ENCODE measurements at regions not wholly inside any gene's neighbourhood (a gene's known extent, or its start where the extent isn't known, plus 50 kb on each side); places are given as distances from the start of the nearest gene placed in this dataset.

DNA sequence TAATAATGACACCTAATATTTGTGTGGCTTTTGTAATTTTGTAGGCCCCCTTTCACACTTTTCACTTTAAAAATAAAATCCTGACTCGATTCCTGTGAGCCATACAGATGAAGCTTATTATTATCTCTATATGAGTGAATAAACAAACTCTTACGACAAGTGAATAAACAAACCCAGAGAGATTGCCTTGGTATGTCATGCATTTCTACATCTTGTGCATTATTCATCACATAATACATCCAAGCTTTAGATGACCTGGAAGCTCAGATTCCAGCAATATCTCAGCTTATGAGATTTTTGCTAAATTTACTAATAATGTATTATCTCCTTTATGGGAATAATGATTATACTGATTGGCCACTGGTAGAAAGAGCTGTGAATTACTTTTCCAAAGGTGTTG lies 248.2 kb downstream of the TBX18 start:
- no peak for TF ChIP-seq CTCF (IDR thresholded peaks at IDR 0.05; ENCODE audit: insufficient read depth in 1 of 2, low read depth in 1 of 2, low read length in 1 of 2, severe bottlenecking in 1 of 2, unreplicated experiment in 1 of 2)
- Histone ChIP-seq H3K9me3 (no peaks in the 10 kb centered on the region), H3K27me3 (replicated peaks; ENCODE audit: control insufficient read depth, insufficient read depth, low read length) (no peaks in the 10 kb centered on the region), H3K4me1 (peaks cover 30% of the 10 kb centered on the region), H3K4me3 (ENCODE audit: low read depth, low read length) (no peak overlapping the region), H3K36me3 (ENCODE audit: control insufficient read depth, insufficient read depth, low read length) (no peaks in the 10 kb centered on the region)
- no peaks in the 10 kb centered on the region for H3K9me3 Mint-ChIP-seq (ENCODE audit: unreplicated experiment)
- no peaks in the 10 kb centered on the region for H3K27me3 Mint-ChIP-seq (ENCODE audit: insufficient read depth, unreplicated experiment)
- BruUV-seq (replicated peaks) = no TSS peak
- H3K4me1 Mint-ChIP-seq (ENCODE audit: low read depth, unreplicated experiment) = peaks cover 15% of the 10 kb centered on the region
- intact Hi-C loops (cut with micrococcal nuclease; ENCODE audit: unreplicated experiment) = no loop called here
- no peaks in the 10 kb centered on the region for H3K36me3 Mint-ChIP-seq (ENCODE audit: insufficient read depth, unreplicated experiment)
- H3K4me3 Mint-ChIP-seq (ENCODE audit: unreplicated experiment) = no peak overlapping the region
- POLR2A ChIA-PET = no interaction called here
- H3K27ac Mint-ChIP-seq (ENCODE audit: unreplicated experiment) = no peak overlapping the region
- CTCF ChIA-PET = no interaction called here
- no peak for DNase-seq

DNA sequence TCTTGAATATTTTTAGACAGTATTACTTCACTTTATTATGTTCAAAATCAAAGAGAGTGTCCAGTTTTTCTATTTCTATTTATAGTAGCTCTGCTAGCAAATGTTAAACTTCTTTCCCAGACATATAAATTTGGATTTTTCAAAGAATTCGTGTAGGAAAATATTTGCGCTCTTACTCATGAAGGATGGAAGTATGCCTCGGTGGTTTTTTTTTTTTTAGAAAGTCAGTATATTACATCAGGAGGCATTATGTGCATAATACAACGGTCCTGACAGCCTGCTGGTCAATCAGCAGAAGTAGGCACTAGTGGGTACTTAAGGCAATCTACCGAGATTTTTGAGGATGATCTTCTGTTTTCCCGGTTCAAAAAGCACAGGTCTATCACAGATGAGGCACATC lies 249.3 kb downstream of the TBX18 start:
- Mint-ChIP-seq H3K27me3 (ENCODE audit: insufficient read depth, unreplicated experiment) (no peaks in the 10 kb centered on the region), H3K27ac (ENCODE audit: unreplicated experiment) (no peak overlapping the region), H3K9me3 (ENCODE audit: unreplicated experiment) (no peaks in the 10 kb centered on the region), H3K4me3 (ENCODE audit: unreplicated experiment) (no peak overlapping the region), H3K4me1 (ENCODE audit: low read depth, unreplicated experiment) (peaks cover 7% of the 10 kb centered on the region), H3K36me3 (ENCODE audit: insufficient read depth, unreplicated experiment) (no peaks in the 10 kb centered on the region)
- no TSS peak for BruUV-seq (replicated peaks)
- intact Hi-C loops (cut with micrococcal nuclease; ENCODE audit: unreplicated experiment) = no loop called here
- H3K36me3 ChIP-seq (ENCODE audit: control insufficient read depth, insufficient read depth, low read length) = no peaks in the 10 kb centered on the region
- no peaks in the 10 kb centered on the region for H3K9me3 ChIP-seq
- no peak for DNase-seq
- ChIA-PET POLR2A (no interaction called here), CTCF (no interaction called here)
- H3K4me1 ChIP-seq = peaks cover 19% of the 10 kb centered on the region
- no peaks in the 10 kb centered on the region for H3K27me3 ChIP-seq (replicated peaks; ENCODE audit: control insufficient read depth, insufficient read depth, low read length)
- H3K4me3 ChIP-seq (ENCODE audit: low read depth, low read length) = no peak overlapping the region
- TF ChIP-seq CTCF (IDR thresholded peaks at IDR 0.05; ENCODE audit: insufficient read depth in 1 of 2, low read depth in 1 of 2, low read length in 1 of 2, severe bottlenecking in 1 of 2, unreplicated experiment in 1 of 2) = no peak

- intact Hi-C loops (cut with micrococcal nuclease; ENCODE audit: unreplicated experiment) = no loop called here
- no TSS peak for BruUV-seq (replicated peaks)
- Histone ChIP-seq H3K9me3 (no peaks in the 10 kb centered on the region), H3K36me3 (ENCODE audit: control insufficient read depth, insufficient read depth, low read length) (no peaks in the 10 kb centered on the region), H3K4me3 (ENCODE audit: low read depth, low read length) (no peak overlapping the region), H3K27me3 (replicated peaks; ENCODE audit: control insufficient read depth, insufficient read depth, low read length) (no peaks in the 10 kb centered on the region), H3K4me1 (peaks cover 12% of the 10 kb centered on the region)
- H3K9me3 Mint-ChIP-seq (ENCODE audit: unreplicated experiment) = no peaks in the 10 kb centered on the region
- TF ChIP-seq CTCF (IDR thresholded peaks at IDR 0.05; ENCODE audit: insufficient read depth in 1 of 2, low read depth in 1 of 2, low read length in 1 of 2, severe bottlenecking in 1 of 2, unreplicated experiment in 1 of 2) = no peak
- H3K27me3 Mint-ChIP-seq (ENCODE audit: insufficient read depth, unreplicated experiment) = no peaks in the 10 kb centered on the region
- no peaks in the 10 kb centered on the region for H3K36me3 Mint-ChIP-seq (ENCODE audit: insufficient read depth, unreplicated experiment)
- H3K4me1 Mint-ChIP-seq (ENCODE audit: low read depth, unreplicated experiment) = peaks cover 1% of the 10 kb centered on the region
- CTCF ChIA-PET = no interaction called here
- POLR2A ChIA-PET = no interaction called here
- H3K27ac Mint-ChIP-seq (ENCODE audit: unreplicated experiment) = no peak overlapping the region
- H3K4me3 Mint-ChIP-seq (ENCODE audit: unreplicated experiment) = no peak overlapping the region
- DNase-seq = no peak
Observed at GRCh38 chr6:84514089-84514971, 250.1 kb downstream of the TBX18 start.

Data from Caco-2 (cell line).